HEK293 (cell line): ENCODE measurements at regions not wholly inside any gene's neighbourhood (a gene's known extent, or its start where the extent isn't known, plus 50 kb on each side); places are given as distances from the start of the nearest gene placed in this dataset.

ENCODE experiments used
- SP2 ChIP-seq: fragments of 450-650 bp; formaldehyde crosslinking; IDR thresholded peaks from 2 replicates; pipeline ENCODE4 v1.5.1; 2016; ENCODE audit warnings: missing biosample characterization, missing genetic modification characterization
- ZNF280D ChIP-seq: fragments of 450-650 bp; formaldehyde crosslinking; IDR thresholded peaks from 2 replicates; pipeline ENCODE4 v1.5.1; 2016; ENCODE audit warnings: missing biosample characterization, missing genetic modification characterization
- ZNF398 ChIP-seq: fragments of 450-650 bp; formaldehyde crosslinking; IDR thresholded peaks from 2 replicates; pipeline ENCODE4 v1.5.1; 2017; ENCODE audit warnings: missing biosample characterization, missing genetic modification characterization
- TF ChIP-seq, protein P1 (sequence below): fragments of 450-650 bp; formaldehyde crosslinking; IDR thresholded peaks from 2 replicates; pipeline ENCODE4 v1.5.1; 2016; ENCODE audit warnings: missing biosample characterization, missing genetic modification characterization

DNA sequence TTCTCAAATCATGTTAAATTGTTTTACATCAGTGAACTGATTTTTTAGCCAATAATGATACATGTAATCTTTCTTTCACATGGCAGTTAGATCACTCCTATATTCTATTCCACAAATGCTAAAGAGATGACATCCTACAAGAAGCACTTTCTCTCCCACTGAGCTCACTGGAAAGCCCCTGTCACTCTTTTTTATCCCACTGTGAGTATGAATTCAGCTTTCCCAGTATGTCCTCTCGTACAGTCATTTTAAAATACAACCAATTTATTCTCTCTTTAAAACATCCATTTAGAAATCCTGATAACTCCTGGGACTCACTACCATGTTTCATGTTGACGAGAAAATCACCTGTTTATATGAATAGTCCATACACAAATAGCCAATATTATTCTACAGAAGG, 599.9 kb downstream of the SEMA5A start:
- no peak for TF ChIP-seq ZNF398 (tag by site-specific recombination)
- TF ChIP-seq, protein P1, sequence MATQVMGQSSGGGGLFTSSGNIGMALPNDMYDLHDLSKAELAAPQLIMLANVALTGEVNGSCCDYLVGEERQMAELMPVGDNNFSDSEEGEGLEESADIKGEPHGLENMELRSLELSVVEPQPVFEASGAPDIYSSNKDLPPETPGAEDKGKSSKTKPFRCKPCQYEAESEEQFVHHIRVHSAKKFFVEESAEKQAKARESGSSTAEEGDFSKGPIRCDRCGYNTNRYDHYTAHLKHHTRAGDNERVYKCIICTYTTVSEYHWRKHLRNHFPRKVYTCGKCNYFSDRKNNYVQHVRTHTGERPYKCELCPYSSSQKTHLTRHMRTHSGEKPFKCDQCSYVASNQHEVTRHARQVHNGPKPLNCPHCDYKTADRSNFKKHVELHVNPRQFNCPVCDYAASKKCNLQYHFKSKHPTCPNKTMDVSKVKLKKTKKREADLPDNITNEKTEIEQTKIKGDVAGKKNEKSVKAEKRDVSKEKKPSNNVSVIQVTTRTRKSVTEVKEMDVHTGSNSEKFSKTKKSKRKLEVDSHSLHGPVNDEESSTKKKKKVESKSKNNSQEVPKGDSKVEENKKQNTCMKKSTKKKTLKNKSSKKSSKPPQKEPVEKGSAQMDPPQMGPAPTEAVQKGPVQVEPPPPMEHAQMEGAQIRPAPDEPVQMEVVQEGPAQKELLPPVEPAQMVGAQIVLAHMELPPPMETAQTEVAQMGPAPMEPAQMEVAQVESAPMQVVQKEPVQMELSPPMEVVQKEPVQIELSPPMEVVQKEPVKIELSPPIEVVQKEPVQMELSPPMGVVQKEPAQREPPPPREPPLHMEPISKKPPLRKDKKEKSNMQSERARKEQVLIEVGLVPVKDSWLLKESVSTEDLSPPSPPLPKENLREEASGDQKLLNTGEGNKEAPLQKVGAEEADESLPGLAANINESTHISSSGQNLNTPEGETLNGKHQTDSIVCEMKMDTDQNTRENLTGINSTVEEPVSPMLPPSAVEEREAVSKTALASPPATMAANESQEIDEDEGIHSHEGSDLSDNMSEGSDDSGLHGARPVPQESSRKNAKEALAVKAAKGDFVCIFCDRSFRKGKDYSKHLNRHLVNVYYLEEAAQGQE (tag by site-specific recombination): no peak
- no peak for TF ChIP-seq ZNF280D (tag by site-specific recombination)
- TF ChIP-seq SP2 (tag by site-specific recombination): no peak
